NOMO-1 treated with DMSO at 0.1 percent for 48 hours (cell line): ENCODE measurements at regions not wholly inside any gene's neighbourhood (a gene's known extent, or its start where the extent isn't known, plus 50 kb on each side); places are given as distances from the start of the nearest gene placed in this dataset.
"Not testable (repeated sequence)": the region's sequence is repeated elsewhere in the genome, so short reads cannot be mapped to it uniquely, and the experiment has no call there.

Experiments used
- DNase-seq: peaks from one replicate; lab custom pipeline; 2025; ENCODE audit not compliant: unreplicated experiment; lab: John Stamatoyannopoulos, UW

DNA sequence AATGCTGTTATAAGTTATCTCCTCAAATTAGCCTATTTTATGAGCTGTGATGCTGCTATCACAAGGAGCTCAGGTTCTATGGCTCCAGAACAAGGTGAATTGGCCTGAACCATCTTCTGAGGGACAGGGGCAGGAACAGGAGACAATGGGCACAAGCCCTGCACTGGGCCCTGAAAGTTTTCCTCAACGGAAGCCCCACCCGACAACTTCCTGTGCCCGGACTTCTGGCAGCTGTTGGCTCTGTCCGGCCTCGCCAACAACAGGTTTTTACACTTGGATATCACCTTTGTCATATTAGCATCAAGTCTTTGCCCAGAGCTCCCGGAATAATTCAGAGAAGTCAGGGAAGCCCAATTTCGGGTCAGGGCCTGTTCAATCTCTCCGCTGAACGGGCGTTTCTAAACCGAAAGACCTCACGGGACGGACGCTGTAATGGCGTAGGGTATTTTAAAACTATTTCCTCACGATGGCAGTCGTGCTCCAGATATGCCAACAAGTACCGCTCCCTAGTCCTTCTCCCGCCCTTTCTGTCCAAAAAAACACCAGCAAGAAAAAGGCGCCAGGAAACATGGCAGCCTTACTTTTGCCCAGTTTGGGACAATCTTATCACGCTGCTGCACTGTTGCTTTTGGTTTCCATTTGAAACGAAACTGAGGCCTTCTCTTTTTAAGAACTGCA lies 201.0 kb upstream of the STK26 start:
- DNase-seq: peak; percentile 80

DNA sequence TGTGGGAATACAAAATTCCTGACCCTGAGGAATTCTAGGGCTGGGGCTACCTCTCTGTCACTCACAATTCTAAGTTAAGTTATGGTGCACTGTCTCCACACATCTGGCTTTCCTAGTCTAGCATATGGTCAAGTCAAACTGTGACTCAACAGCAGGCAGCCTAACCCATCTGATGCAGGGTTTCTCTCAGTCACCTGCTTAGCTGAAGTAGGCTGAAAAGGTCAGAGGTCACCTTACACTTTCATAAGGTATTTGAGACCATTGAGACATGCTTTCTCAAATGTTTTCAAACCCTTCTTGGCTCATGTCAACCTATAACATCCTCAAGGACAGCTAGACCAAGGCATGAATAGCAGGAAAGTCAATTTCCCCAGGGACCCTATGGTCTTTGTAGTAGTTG lies 196.5 kb upstream of the STK26 start:
- no peak for DNase-seq

DNA sequence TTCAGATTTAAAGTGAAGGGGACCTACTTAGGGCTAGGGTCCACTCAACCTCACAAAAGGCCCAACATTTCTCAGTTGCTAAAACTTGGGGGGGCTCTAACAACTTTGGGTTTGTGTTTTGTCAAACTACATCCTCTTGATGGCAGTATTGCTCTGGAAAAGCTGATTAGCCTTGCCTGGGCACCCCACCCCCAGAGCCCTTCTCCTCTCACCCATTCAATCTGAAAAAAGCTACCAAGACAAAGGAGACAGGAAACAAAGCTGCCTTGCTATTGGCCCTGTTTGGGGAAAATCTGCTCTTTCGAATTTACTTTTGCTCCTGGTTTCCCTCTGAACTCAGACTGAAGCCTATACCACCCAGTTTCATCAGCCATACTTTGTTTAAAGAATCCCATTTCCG lies 195.2 kb upstream of the STK26 start:
- peak; percentile 10 for DNase-seq

DNA sequence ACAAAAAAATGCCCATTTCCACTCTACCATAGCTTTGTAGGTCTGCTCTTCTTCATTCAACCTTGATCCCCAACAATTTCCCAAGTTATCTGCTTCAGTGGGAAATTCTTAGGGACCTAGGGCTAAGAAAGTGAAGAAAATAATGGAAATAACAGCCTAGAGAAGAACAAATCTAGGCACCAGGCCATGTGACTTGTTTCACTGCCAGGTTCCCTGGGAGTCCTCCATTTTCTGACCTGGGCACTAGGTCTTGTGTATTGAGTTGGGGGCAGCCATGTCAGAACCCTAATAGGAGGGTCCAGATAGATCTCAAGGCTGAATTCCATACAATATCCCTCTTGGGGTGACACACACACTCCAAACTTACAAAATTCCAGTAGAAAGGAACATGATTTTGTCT lies 194.6 kb upstream of the STK26 start:
- DNase-seq: no peak

DNA sequence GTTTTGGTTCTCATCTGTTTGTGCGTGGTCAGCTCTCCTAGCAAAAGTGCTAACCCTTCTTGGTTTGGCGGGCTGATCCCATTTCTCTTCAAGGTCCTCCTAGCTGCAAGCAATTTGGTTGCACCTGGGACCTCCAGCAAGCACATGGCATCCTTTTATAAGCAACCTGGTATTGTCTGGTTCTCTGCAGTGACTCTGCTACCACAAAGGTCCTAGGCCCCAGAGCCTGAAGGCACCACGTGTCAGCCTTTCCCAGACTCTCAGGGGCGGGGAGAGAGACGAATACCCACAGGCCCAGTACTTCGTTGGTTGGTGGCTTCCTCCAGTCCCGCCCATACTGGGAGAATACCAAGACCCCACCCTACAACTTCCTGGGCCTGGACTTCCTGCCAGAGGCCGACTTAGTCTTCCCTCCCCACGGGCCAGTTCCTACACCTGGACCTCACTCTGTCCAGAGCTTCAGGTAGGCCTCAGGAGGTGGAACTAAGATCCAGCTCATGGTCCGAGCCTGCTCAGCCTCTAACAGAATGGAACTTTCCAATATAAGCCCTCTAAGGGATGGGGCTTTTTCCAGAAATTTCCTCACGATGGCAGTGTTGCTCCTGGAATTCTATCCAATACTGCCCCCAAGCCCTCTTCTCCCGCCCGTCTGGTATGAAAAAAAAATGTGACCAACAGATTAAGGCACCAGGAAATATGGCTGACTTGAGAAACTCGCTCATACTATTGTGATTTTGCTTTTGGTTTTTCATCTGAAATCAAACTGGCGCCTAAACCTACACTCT lies 192.5 kb upstream of the STK26 start:
- DNase-seq: peak; percentile 78

DNA sequence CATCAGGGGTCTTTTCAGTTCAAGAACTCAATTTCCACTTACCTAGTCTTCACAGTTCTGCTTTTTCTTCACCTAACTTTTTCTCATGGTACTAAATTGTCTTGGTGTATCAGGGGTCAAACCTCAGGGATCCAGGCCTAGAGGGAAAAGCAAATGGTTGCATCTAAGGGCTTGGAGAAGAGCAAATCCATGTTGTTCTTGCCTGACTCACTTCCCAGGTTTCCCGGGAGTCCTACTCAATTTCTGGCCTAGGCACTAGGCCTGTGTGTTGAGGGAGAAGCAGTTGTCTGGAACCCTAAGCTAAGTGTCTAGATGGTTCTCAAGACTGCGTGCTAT lies 191.9 kb upstream of the STK26 start:
- no peak for DNase-seq

DNA sequence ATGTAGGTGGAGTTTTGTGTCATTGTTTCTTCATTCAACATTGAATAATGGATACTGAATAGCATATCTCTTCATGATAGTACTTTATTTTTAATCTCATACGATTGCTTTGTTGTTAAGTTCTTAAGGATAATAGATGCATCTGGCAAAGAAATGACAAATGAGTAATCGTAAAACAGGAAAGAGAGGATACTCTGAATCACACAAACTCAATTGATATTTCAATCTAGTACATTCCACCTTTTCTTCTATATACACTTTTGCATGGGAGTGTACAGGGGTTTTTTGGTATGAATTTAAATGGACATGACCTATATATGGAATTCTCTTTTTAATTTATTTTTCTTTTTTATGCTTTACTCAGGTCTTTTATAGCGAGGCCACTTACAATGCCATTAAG lies 186.9 kb upstream of the STK26 start:
- no peak for DNase-seq

DNA sequence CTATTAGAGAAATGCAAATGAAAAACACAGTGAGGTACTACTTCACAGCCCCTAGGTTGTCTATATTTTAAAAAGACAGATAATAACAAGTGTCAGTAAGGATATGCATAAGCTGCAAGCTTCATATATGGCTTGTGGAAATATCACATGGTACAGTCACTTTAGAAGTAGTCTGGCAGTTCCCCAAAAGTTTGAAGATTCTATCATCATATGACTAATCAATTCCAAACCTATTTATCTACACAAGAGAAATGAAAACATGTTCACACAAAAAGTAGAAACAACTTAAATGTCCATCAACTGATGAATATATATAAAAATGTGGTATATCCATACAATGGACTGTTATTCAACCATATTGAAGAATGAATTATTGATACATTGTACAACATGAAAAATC lies 185.8 kb upstream of the STK26 start:
- no peak for DNase-seq

DNA sequence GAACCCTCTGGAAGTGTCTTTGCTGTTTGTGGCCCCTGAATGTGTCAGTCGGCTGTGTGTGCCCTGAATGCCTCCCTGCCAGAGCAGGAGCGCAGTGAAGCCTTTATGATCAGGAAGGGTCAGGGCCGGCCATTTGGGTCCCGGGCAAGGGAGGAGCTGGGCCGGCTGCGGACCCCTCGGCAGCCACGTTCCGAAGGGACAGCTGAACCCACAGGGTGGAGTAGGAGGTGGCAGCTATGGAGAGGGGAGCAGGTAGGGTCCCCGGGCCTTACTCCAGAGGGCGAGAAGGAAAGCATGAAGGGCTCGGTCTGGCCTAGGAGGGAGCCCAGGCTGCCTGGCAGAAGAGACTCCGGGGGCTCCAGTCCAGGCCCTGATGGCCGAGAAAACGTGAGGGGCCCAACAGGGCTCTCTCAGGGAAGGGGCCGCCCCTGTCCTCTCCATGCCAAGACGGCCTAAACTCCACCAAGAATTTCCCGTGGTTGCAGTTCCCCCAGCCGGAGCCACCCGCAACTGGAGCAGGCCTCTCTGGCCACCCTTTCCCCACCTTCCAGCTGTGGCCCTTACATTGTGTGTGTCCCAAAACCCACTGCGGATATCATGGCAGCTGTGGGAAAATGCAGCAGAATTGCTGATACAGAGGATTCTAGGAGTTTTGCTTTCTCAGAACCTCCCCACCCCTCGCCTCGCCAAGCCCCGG lies 182.2 kb upstream of the STK26 start:
- DNase-seq: no peak

DNA sequence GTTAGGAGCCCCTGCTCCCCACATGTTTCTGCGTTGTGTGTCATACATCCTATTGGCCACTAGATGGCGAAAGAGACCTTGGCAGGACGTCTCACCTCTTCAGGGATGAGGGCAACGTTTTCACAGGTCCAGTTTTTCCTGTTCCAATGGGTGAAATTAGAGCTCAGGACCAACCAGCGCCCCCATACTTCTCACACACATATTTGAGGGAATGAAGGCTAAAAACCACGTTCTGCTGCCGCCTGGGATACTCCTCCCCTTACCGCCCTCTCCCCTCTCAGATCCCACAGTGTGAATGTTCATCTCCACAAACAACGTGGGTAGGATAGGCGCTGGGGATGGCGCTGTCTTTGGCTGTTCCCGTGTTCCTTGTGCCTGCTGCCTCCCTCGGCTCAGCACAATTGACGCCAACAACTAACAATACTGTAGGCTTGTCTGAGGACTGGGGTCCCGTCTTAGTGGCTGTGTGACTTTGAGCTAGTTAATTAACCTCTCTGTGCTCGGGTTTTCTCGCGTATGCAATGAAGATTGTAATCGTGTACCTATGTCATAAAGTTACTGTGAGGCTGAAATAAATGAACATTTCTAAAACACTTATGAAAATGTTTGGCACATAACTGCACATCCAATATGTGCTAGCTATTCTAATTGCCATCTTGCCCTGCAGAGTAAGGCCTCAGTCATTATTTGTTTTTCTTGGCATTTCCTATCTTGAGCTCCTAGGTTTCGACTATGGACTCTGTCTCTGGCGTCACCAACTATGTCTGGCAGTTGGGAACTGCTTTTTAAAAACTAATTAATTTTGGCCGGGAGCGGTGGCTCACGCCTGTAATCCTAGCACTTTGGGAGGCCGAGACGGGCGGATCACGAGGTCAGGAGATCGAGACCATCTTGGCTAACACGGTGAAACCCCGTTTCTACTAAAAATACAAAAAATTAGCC lies 181.3 kb upstream of the STK26 start:
- DNase-seq: peak; percentile 39

DNA sequence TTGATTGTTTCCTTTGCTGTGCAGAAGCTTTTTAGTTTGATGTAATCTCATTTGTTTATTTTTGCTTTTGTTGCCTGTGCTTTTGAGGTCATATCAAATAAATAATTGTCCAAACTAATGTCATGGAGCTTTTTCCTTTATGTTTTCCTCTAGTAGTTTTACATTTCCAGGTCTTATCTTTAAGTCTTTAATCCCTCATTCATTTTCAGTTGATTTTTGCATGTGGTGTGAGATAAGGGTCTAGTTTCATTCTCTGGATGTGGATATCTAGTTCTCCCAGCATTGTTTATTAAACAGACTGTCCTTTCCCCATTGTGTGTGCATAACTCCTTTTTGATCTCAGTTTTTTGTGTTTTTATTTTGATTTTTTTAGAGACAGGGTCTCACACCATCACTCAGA lies 179.1 kb upstream of the STK26 start:
- DNase-seq: no peak

DNA sequence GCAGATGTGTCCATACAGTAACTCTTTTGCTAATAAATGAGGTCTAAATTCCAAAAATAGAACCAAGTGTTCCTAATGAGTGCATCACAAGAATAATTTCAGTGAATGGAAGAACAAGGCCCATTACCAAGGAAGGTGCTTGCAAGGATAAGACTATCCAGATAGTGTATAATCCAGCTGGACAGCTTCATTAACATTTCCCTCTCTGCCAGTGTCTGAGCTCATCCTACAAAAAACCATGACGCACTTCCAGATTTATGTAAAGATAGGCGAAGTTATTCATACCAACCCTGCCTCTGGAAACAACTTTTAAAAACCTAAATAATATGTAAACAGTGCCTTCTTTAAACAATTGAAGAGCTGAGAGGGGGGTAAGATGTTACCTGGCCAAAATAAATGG lies 177.9 kb upstream of the STK26 start:
- DNase-seq: no peak

DNA sequence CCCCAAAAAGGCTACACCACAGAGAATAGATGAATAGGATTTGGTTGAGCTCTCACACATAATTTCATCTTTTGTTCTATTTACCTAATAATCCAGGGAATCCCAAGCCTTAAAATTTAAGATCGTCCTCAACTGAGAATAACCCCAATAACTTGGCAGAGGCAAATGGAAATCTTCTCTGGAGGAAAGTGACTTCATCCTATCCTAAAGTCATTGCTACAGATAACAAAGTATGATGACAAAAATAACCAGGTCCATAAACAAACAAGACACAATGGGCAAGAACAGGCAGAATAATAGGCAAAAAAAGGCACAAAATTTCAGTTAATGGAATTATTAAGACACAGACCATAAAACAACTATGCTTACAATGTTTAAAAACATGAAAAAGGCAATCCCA lies 177.3 kb upstream of the STK26 start:
- no peak for DNase-seq

DNA sequence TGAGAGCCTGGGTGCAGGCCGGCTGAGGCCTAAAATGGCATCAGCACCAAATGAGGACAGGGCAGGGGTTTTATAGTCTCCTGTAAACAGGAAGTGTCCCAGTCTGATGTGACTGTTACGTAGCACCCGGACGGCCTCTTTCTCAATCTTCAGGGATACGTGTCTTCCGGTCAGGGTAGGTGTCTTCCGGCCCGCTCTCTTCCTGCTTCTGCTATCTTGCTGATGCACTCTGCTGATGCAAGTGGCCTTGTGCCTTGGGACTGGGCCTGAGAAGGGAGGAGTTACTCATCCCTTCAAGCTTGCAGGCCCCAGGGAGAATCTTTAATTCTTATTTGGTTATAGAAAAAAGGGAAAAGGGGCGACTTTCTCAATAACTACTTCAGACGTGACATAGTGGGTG lies 172.1 kb upstream of the STK26 start:
- peak; percentile 25 for DNase-seq

DNA sequence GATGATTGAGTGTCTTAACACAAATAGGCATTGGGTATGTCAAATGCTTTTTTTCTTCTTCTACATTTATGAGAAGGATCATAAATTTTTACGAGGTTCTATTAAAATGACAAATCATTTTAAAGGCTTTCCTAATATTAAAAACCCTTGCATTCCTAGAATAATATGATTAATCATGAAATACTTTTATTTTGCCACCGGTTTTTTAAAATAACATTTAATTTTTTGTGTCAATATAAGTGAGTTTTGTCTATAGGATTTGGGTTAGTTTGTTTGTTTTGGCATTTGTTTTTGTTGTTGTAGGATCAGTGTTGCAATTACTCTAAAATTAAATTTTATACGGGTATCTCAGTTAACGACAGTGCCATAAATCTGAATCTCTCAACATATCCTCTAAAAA lies 169.7 kb upstream of the STK26 start:
- DNase-seq: no peak

DNA sequence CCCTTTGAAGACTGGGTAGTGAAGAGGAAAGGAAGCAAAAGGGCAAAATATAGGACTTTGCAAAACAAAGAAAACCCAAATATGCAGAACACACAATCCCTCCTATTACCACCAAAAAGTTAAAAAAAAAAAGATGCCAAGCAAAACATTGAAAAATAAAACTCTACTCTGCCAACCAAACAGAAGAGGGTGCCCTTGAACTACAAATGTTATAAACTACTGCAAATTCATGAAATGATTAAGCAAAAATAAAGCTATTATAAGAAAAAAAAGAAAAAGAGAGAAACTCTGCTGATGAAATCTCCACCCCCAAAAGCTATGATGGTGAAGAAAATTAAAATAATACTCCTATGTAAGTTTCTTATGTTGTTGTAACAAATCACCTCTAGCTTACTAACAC lies 168.5 kb upstream of the STK26 start:
- DNase-seq: peak; percentile 32

DNA sequence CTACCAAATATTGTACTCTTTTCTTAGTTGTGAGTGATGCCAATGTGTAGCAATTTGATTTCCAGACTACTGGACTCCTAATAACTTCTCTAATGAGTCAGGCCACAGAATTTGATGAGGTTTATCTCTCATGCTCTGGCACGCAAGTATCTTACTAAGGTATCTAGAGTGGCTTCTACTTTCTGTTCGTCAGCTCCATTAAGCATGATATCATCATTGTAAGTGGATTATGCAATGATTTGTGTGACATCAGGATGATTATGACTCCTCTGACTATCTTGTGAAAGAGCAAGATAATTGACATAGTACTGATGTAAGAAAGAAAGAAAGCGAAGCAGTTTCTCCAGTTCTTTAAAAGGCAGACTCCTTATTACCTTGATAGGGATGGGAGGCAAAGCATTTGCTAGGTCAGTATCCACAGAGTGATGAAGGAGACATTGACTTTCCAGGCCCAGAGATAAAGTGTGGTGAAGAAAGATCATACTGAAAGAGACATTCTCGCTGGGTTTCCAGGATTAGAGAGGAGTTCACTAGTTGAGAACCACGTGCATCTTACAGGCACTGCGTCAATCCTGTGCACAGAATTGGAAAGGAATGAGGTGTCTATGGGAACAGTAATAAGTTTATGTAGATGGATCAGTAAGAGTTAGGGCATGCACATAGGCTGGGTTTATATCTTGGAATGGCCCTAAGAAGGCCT lies 161.9 kb upstream of the STK26 start:
- DNase-seq: no peak

DNA sequence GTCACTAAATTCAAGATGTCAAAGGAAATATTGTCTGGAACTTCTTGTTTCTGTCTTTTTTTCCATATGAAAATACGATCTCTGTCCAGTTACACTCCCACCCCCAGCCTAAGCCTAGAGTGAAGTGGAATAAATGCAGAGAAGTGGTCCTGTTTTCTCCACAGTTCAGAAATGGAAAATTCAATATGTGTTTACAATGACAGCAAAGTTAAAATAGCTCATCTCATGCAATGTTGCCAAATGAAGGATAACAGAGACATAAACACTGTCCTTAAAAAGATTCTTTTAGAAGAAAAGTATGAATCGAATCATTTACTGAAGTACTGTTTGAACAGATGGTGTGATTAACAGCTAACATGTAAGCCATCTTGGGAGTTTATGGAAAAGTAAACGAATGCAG lies 160.8 kb upstream of the STK26 start:
- no peak for DNase-seq

DNA sequence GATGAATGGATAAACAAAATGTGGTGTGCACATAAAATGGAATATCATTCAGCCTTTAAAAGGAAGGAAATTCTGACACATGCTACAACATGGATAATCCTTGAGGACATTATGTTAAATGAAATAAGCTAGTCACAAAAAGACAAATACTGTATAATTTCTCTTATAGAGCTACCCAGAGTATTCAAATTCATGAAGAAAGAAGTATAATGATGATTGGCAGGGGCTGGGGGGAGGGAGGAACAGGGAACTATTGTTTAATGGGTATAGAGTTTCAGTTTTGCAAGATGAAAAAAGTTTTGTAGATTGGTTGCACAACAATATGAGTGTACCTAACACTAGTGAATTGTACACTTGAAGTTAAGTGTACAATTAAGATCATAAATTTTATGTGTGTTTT lies 153.9 kb upstream of the STK26 start:
- no peak for DNase-seq

DNA sequence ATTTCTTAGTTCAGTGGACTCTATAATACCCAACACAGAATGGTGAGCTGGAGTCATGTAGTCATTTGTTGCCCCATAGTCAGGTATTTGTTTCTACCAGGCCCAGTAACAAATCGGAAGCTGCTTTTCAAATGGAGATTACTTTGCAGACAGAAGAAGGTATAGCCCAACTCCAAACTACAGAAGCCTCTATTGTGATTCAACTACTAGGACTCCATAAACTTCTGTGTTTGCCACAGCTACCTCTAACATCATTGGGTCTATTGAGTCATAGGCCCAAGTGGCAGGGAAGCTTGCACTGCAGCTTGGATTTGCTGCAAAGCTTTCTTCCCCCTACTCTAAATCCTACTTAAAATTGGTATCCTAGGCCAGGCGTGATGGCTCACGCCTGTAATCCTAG lies 148.8 kb upstream of the STK26 start:
- DNase-seq: no peak

DNA sequence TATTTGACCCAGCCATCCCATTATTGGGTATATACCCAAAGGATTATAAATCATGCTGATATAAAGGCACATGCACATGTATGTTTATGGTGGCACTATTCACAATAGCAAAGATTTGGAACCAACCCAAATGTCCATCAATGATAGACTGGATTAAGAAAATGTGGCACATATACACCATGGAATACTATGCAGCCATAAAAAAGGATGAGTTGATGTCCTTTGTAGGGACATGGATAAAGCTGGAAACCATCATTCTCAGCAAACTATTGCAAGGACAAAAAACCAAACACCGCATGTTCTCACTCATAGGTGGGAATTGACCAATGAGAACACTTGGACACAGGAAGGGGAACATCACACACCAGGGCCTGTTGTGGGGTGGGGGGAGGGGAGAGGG lies 147.3 kb upstream of the STK26 start:
- DNase-seq: not testable (repeated sequence)
